Hematopoietic multipotent progenitor cell treated with erythropoietin and hydrocortisone succinate and interleukin-3 and kit ligand, for 4 days (in vitro differentiated cells): ENCODE measurements at regions not wholly inside any gene's neighbourhood (a gene's known extent, or its start where the extent isn't known, plus 50 kb on each side); places are given as distances from the start of the nearest gene placed in this dataset.

Experiments used
- DNase-seq: peaks from one replicate; pipeline ENCODE4 v3.0.0-alpha.2; 2015

GRCh38 chr10:121284936-121285335, 313.3 kb downstream of the FGFR2 start:
- no peak for DNase-seq

GRCh38 chr10:121285406-121286196, 312.6 kb downstream of the FGFR2 start:
- no peak for DNase-seq

- DNase-seq: no peak
Measured at GRCh38 chr10:121288011-121288410, 310.2 kb downstream of the FGFR2 start.

GRCh38 chr10:121288864-121289661, 309.2 kb downstream of the FGFR2 start:
- no peak for DNase-seq

DNA sequence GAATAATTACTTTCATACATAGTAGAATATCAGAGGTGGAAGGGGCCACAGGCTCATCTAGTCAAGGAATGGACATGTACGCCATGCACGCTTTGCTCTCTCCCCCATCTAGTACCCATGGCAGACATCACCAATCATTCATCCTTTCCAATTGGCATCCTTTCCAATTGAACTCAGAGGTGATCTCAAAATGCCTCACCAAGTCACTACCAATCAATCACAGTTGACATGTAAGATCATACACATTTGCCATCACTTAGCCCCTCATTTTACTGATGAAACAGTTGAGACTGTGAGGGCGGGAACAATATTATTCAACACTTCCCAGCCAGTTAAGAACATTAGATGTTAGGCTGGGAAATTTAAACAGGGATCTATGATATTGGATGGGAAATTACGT, 308.4 kb downstream of the FGFR2 start:
- DNase-seq: no peak

- DNase-seq: no peak
Measured at GRCh38 chr10:121290674-121291073, 307.6 kb downstream of the FGFR2 start.

GRCh38 chr10:121291376-121291775, 306.9 kb downstream of the FGFR2 start:
- no peak for DNase-seq

- DNase-seq: no peak
Measured at GRCh38 chr10:121291823-121292222, 306.4 kb downstream of the FGFR2 start.

- no peak for DNase-seq
Measured at GRCh38 chr10:121292321-121292720, 305.9 kb downstream of the FGFR2 start.

DNA sequence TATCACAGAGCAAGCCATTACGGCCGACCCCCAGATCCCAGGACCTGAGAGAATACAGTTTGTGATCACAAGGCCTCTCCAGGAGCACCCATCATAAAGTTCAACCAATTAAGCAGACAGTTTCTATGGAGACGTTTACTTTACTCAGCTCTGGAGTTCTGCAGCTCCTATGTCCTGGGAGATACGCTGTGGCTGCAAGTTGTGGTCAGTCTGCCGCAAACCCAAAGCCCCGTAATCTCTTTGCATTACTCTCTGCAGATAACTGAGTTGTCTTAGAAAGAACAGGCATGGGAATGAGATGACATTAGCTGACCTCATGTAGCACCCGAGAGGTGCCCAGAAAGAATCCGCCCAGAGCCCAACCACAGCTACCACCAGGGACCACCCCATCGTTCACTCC, 305.1 kb downstream of the FGFR2 start:
- DNase-seq: no peak

DNA sequence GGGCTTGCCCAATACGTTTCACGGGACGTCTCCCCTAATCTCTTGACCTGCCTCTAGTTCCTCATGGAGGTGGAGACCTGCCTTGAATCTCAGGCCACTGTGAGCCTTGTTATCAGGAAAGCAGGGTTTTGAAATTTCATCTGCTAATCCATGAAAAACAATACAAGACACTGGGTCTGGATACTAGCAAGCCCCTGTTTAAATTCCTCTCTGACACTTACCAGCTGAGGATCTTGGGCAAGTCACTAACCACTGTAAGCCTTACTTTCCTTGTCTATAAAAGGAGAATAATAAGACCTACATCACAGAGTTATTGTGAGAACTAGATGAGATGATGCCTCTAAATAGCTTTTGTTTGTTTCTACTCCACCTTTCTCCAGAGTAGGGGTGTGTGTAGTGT, 303.6 kb downstream of the FGFR2 start:
- no peak for DNase-seq

DNA sequence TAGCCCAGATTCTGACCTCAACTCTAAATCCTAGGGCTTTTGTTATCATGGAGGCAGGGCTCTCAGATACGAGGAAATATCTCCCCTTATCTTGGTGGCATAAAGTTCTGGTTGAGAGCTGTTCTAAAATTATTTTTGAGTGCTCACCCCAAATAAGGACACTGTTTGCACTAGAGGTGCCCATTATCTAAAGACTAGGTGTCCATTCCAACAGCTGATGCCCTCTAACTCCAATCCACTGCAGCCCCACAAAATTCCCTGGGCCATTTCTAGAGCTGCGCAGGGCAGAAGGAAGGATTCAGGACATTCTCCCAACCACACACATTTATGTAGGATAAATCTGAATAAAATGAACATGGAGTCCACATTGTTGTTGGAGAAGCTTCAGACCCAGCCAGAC, 301.9 kb downstream of the FGFR2 start:
- no peak for DNase-seq

DNA sequence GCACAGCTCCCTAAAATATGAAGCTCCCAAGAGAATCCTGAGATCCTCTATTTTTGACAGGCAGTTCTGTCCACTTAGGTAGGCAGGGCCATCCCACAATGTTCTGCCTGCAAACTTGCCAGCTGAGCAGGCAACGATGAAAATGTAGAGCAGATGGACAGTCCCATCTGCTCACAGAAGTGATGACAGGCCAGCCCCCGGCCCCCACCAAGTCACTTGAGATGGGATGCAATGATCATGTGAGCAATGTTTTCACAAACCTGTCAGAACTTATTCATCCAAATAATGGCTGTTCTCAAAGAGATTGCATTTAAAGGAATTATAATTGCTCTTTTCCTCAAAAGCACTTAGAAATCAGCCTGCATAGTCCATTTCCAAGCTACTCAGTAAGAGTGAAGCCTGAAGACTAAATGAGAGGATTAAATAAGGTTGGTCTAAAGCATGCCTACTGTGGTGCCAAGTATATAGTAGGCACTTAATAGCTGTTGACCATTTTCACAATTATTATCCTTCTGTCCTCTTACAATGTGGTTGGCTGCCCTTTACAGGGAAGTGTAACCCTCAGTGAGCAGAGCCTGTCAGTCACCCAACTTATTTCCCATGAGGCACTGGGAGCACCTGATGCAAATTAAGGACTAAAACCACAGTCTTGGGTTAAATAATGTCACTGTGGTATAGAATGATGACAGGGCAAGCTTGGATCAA, 301.2 kb downstream of the FGFR2 start:
- no peak for DNase-seq

- DNase-seq: no peak
Measured at GRCh38 chr10:121300723-121301122, 297.5 kb downstream of the FGFR2 start.

- DNase-seq: no peak
Measured at GRCh38 chr10:121302541-121303180, 295.6 kb downstream of the FGFR2 start.

GRCh38 chr10:121303287-121303890, 294.9 kb downstream of the FGFR2 start:
- DNase-seq: no peak

DNA sequence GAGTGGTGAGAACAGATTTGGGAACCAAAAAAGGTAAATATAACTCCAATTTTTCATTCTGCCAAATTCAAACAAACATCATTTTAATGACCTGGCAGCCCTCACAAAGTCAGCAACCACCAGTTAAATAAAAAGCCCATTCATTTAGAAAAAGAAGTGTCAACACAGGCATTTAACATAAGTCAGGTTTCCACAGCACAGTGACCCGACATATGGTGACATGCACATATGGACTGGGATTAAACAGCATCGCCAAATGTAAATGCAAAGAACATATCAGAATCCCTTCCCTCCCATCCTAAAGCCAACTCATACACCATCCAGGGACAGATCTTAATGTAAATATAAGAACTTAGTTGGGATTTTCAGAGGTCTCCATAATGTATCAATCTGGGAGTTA, 293.2 kb downstream of the FGFR2 start:
- no peak for DNase-seq

- DNase-seq: no peak
Measured at GRCh38 chr10:121306159-121306673, 292.0 kb downstream of the FGFR2 start.

GRCh38 chr10:121307411-121307980, 290.7 kb downstream of the FGFR2 start:
- no peak for DNase-seq

DNA sequence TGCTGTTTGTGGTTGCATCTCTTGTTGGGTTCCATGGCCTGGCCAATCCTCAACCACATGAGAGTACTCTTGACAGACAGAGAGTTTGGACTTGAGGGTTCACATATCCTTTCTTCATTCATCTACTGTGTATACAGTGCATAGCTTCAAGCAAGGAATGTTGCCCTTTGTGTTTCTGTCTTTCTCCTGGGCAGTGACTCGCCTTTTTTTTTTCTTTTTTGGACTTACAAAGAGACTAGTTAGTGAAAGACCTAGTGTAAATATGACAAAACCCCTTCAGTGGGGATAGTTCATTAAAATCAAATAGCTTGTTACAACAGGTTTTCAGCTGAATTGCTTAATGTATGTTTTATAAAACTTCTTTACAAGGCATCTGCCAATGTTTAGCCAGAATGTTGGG, 290.2 kb downstream of the FGFR2 start:
- DNase-seq: no peak

GRCh38 chr10:121309164-121309563, 289.1 kb downstream of the FGFR2 start:
- no peak for DNase-seq

- DNase-seq: no peak
Measured at GRCh38 chr10:121310151-121310711, 288.0 kb downstream of the FGFR2 start.
